ENCODE measurements at regions not wholly inside any gene's neighbourhood (a gene's known extent, or its start where the extent isn't known, plus 50 kb on each side); places are given as distances from the start of the nearest gene placed in this dataset.
"Not testable (repeated sequence)": the region's sequence is repeated elsewhere in the genome, so short reads cannot be mapped to it uniquely, and the experiment has no call there.

GRCh38 chr16:49003022-49003421 lies 278.6 kb downstream of the CBLN1 start:
- no peak for DNase-seq (ENCODE audit: low read depth)

DNA sequence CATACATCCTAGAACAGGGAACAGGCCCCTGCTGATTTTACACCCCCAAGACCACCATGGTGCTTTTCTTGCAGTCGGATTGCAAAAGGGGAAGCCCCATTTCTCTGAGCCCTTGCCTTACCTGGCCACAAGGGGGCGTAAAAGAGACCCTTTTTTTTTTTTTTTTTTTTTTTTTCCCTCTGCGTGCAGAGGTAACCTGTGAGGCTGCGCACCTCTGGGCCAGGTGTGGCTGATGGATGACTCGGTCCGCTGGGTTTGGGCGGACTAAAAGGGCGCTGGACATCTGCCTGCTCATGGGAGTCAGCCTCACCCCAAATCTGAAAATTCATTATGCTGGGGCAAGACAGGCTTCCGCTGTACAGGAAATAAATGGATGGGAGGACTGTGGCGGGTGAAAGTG lies 281.0 kb downstream of the CBLN1 start:
- no peak for DNase-seq (ENCODE audit: low read depth)

GRCh38 chr16:48999508-48999907 lies 282.1 kb downstream of the CBLN1 start:
- no peak for DNase-seq (ENCODE audit: low read depth)

- no peak for DNase-seq (ENCODE audit: low read depth)
Measured at GRCh38 chr16:48999044-48999443, 282.6 kb downstream of the CBLN1 start.

DNA sequence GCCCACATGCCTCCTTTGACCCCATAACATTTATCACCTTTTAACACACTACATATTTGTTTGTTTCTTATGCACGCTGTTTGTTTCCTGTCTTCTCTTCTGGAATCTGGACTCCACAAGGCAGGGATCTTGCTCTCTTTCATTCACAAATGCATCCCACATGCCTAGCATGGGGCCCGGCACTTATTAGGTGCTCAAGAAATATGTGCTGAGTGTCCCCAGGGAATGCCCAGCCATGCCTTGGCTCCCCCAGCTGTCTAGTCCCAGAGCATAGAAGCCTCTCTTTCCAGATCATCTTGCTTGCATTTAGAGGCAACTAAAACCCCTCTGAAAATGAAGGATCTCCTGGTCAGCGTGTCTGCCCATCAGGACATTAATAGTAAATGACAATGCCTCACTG lies 283.7 kb downstream of the CBLN1 start:
- DNase-seq (ENCODE audit: low read depth): no peak

- no peak for DNase-seq (ENCODE audit: low read depth)
Measured at GRCh38 chr16:48997081-48997615, 284.5 kb downstream of the CBLN1 start.

DNA sequence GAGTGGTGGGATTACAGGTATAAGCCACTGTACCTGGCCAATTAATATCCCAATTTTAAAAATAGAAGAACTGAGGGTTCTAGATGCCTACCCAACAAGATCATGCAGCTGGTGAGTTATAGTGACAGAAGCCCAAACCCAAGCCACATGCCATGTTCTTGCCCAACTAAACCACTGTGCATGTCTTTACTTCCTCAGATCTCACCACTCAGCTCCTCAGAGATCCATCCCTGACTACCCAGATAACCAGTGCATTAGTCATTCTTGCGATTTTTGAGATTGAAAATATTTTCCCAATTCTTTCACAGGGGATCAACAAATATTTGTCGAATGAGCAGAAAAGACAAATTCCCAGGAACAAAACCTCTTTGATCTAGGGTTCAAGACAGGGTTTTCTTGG lies 303.1 kb downstream of the CBLN1 start:
- DNase-seq (ENCODE audit: low read depth): peak; percentile 42

- no peak for DNase-seq (ENCODE audit: low read depth)
Measured at GRCh38 chr16:48972236-48972635, 309.4 kb downstream of the CBLN1 start.

GRCh38 chr16:48971571-48972077 lies 310.0 kb downstream of the CBLN1 start:
- no peak for DNase-seq (ENCODE audit: low read depth)

DNA sequence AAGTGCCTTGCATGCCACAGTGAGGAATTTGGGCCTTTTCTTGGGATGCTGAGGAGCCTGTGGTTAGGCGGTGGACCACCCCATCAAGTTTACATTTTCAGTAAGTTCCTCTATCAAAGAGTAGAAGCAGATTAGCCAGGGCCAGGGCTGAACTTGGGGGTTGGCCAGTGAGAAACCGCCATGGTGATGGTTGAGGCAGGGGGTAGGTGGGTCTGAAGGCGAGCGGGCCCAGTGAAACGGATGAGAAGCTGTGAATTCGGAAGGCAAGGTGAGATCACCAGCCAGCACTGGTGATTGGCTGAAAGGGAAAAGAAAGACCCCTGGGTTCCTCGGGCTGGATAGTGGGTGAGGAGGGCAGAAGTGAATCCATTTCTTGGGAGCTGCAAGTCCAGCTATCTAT lies 311.4 kb downstream of the CBLN1 start:
- DNase-seq (ENCODE audit: low read depth): no peak

DNA sequence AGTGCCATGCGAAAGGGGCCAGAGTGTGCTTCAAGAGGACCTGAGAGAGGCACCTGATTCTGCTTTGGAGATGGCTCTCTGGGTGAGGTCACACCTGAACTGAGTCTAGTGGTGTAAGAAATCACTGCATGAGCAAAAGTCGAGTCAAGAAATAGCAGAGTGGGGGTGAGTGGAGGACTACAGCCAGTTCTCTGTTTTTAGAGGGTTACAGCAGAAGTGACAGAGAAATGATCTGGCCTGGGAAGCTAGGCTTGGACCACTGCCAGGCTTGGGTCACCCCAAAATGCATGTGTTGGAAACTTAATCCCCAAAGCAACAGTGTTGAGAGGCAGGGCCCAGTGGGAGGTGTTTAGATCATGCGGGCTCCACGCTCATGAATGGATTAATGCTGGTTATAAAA lies 312.0 kb downstream of the CBLN1 start:
- no peak for DNase-seq (ENCODE audit: low read depth)

- DNase-seq (ENCODE audit: low read depth): peak; percentile 70
Measured at GRCh38 chr16:48965386-48965785, 316.3 kb downstream of the CBLN1 start.

DNA sequence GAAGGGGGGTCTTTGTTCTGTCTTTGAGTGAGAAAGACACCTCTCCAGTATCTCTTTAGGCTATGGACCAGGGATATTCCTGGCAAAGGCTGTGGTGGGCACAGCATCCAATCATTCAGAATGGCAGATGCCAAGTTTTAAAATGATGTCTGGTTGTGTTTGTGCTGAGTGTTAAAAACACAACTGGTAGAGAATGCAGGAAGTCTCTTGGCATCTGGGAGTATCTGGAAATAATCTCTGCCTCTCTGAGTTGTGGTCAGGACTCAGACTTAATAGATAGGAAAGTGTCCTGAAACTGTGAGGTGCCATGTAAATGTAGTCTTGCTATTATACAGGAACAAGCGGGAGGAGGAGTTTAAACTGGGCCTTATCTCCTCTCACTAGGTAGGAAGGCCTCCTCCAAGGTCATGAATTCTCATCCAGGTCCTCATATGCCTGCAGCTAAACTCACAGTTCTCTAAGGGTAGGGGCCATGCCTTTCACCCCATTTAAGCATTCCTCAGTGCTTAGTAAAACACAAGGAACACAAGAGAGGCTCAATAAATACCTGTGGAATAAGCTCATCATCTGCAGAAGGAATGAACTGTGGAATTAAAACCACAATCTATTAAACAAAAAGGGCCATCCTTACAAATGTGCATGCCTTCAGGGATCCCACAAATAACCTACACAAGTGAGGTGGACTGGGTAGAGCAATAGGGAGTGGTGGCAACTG lies 317.6 kb downstream of the CBLN1 start:
- peak; percentile 93 for DNase-seq (ENCODE audit: low read depth)

- DNase-seq (ENCODE audit: low read depth): peak; percentile 80
Measured at GRCh38 chr16:48963306-48963705, 318.3 kb downstream of the CBLN1 start.

- no peak for DNase-seq (ENCODE audit: low read depth)
Measured at GRCh38 chr16:48961546-48961945, 320.1 kb downstream of the CBLN1 start.

DNA sequence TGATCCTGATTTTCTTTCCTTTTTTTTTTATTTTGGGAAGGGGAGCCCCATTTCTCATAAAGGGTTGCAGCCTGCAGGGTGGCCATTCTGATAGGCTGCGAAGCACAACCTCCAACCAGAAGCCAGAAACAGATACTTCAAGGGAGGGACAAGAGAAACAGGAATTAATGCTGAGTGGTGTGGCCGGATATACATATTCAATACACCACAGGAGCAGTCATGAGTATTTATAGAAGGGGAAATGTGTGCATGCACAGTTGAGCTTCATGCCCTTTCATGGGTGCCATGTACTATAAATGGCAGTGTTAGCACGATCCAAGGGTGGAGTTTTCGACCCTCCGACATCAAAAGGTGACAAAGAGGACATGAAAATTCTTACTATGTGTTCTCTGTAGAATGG lies 320.8 kb downstream of the CBLN1 start:
- no peak for DNase-seq (ENCODE audit: low read depth)

- DNase-seq (ENCODE audit: low read depth): no peak
Measured at GRCh38 chr16:48959747-48960146, 321.9 kb downstream of the CBLN1 start.

DNA sequence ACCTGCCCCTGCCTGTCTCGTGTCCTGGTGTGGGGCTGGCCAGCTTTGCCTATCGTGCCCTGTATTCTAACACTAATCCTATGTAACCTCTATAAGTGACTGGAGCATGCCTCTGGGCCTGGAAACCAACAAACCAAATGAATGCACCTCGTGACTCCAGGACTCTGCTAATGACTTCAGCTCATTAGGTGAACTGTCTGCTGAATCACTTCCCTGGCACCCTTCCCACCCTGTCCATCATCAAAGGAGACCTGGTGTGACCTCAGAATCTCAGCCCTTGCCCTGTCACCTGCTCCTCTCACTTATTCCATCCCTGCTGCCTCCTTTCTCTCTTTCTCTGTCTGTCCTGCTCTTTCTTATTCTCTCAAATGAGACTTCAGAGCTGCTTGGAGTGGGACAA lies 322.4 kb downstream of the CBLN1 start:
- DNase-seq (ENCODE audit: low read depth): peak; percentile 53

- DNase-seq (ENCODE audit: low read depth): no peak
Measured at GRCh38 chr16:48958681-48959080, 323.0 kb downstream of the CBLN1 start.

DNA sequence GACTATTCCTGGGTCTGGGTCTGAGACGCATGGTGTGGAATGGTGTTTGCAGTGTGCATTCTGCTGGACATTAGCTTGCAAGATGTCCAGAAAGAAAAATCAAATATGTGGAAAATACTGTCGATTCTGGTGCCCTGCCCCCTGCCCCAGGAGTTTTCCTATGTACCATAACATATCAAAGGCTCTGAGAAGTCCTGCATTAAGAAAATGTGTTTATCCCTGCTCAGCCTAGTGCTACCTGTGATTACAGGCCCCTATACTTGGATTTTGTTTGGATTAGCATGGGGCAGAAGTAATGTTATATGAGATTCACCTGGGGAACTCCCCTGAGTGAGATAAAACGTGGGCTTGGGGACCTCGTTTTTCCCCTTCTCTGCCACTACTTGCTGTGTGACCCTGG lies 325.0 kb downstream of the CBLN1 start:
- DNase-seq (ENCODE audit: low read depth): no peak

GRCh38 chr16:48955837-48956236 lies 325.8 kb downstream of the CBLN1 start:
- DNase-seq (ENCODE audit: low read depth): no peak

DNA sequence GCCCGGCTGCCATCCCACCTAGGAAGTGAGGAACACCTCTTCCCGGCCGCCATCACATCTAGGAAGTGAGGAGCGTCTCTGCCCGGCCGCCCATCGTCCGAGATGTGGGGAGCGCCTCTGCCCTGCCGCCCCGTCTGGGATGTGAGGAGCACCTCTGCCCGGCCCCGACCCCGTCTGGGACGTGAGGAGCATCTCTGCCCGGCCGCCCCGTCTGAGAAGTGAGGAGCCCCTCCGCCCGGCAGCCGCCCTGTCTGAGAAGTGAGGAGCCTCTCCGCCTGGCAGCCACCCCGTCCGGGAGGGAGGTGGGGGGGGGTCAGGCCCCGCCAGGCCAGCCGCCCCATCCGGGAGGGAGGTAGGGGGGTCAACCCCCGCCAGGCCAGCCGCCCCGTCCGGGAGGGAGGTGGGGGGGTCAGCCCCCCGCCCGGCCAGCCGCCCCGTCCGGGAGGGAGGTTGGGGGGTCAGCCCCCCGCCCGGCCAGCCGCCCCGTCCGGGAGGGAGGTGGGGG lies 330.0 kb downstream of the CBLN1 start:
- not testable (repeated sequence) for DNase-seq (ENCODE audit: low read depth)

GRCh38 chr16:48950184-48950583 lies 331.5 kb downstream of the CBLN1 start:
- peak; percentile 39 for DNase-seq (ENCODE audit: low read depth)
